GM23338 (cell line): ENCODE measurements at regions not wholly inside any gene's neighbourhood (a gene's known extent, or its start where the extent isn't known, plus 50 kb on each side); places are given as distances from the start of the nearest gene placed in this dataset.

Experiments
- ATAC-seq: fragments of 200-7000 bp; cut with Tn5 transposase; 3 replicates; pipeline ENCODE4 v1.9.1; 2020
- DNase-seq: peaks from one replicate; pipeline ENCODE4 v3.0.0-alpha.2; 2015; ENCODE audit warnings: low spot score
- H2AFZ ChIP-seq: fragments of 200-600 bp; sonication (generic); 2 replicates; pipeline ENCODE4 v1.8.0; 2016; ENCODE audit warnings: antibody characterized with exemption, mild to moderate bottlenecking, moderate library complexity
- H3F3A ChIP-seq: fragments of 200-600 bp; sonication (generic); replicated peaks from 2 replicates; pipeline ENCODE4 v1.8.0; 2017; ENCODE audit warnings: antibody characterized with exemption, mixed run types, low read depth
- H3K27ac ChIP-seq: fragments of 200-600 bp; sonication (generic); 2 replicates; pipeline ENCODE4 v1.6.1; 2016; ENCODE audit warnings: low read depth
- H3K27me3 ChIP-seq: fragments of 200-600 bp; sonication (generic); 2 replicates; pipeline ENCODE4 v1.8.0; 2016; ENCODE audit warnings: mild to moderate bottlenecking, mixed run types, moderate library complexity; ENCODE audit not compliant: insufficient read depth
- H3K36me3 ChIP-seq: fragments of 200-600 bp; sonication (generic); 2 replicates; pipeline ENCODE4 v1.8.0; 2016; ENCODE audit warnings: mild to moderate bottlenecking; ENCODE audit not compliant: insufficient read depth
- H3K4me1 ChIP-seq: fragments of 200-600 bp; sonication (generic); 2 replicates; pipeline ENCODE4 v1.8.0; 2016; ENCODE audit warnings: mild to moderate bottlenecking, moderate library complexity; ENCODE audit not compliant: insufficient read depth
- H3K4me2 ChIP-seq: fragments of 200-600 bp; sonication (generic); 2 replicates; pipeline ENCODE4 v1.7.1; 2017; ENCODE audit warnings: mixed run types
- H3K4me3 ChIP-seq: fragments of 200-600 bp; sonication (generic); 2 replicates; pipeline ENCODE4 v1.6.1; 2016; ENCODE audit warnings: mixed run types
- H3K79me2 ChIP-seq: fragments of 200-600 bp; sonication (generic); replicated peaks from 2 replicates; pipeline ENCODE4 v1.8.0; 2017; ENCODE audit warnings: mild to moderate bottlenecking; ENCODE audit not compliant: insufficient read depth
- H3K9me2 ChIP-seq: fragments of 200-600 bp; sonication (generic); 2 replicates; pipeline ENCODE4 v1.8.0; 2017; ENCODE audit not compliant: insufficient read depth
- H4K20me1 ChIP-seq: fragments of 200-600 bp; sonication (generic); replicated peaks from 2 replicates; pipeline ENCODE4 v1.8.0; 2017; ENCODE audit warnings: mild to moderate bottlenecking; ENCODE audit not compliant: insufficient read depth
- H3K27ac Mint-ChIP-seq: 2 replicates; pipeline ENCODE4 v1.8.0; 2020; ENCODE audit warnings: inconsistent platforms, mild to moderate bottlenecking, moderate library complexity, mixed read lengths
- H3K27me3 Mint-ChIP-seq: 3 replicates; pipeline ENCODE4 v1.8.0; 2022; ENCODE audit warnings: low read depth, mild to moderate bottlenecking, moderate library complexity, mixed read lengths, inconsistent platforms; ENCODE audit not compliant: insufficient read depth, poor library complexity
- H3K36me3 Mint-ChIP-seq: 3 replicates; pipeline ENCODE4 v1.8.0; 2021; ENCODE audit warnings: low read depth, mild to moderate bottlenecking, inconsistent platforms, moderate library complexity, mixed read lengths
- H3K4me1 Mint-ChIP-seq: 3 replicates; pipeline ENCODE4 v1.8.0; 2020; ENCODE audit warnings: mild to moderate bottlenecking, inconsistent platforms, mixed read lengths
- H3K4me3 Mint-ChIP-seq: 3 replicates; pipeline ENCODE4 v1.8.0; 2021; ENCODE audit warnings: moderate library complexity, mild to moderate bottlenecking, inconsistent platforms, mixed read lengths
- H3K9me3 Mint-ChIP-seq: 3 replicates; pipeline ENCODE4 v1.8.0; 2020; ENCODE audit warnings: moderate library complexity, mild to moderate bottlenecking, inconsistent platforms, mixed read lengths
- CTCF ChIP-seq, 2 experiments: fragments of 200-600 bp in 1 of 2; sonication (generic) in 1 of 2; conservative IDR thresholded peaks; 2 replicates each; pipeline versions ENCODE4 v1.5.1 to v1.6.1; 2016 to 2017; ENCODE audit warnings: antibody characterized with exemption in 2 of 2, low read depth in 2 of 2, mild to moderate bottlenecking in 2 of 2, moderate library complexity in 1 of 2
- ETS1 ChIP-seq: IDR thresholded peaks from 2 replicates; pipeline ENCODE4 v1.6.1; 2016; ENCODE audit warnings: antibody characterized with exemption
- EZH2 ChIP-seq: fragments of 200-600 bp; sonication (generic); IDR thresholded peaks from one replicate; pipeline ENCODE4 v1.8.0; 2017; ENCODE audit warnings: antibody characterized with exemption, mild to moderate bottlenecking, low read depth; ENCODE audit not compliant: unreplicated experiment
- JUNB ChIP-seq: IDR thresholded peaks from one replicate; pipeline ENCODE4 v1.6.1; 2016; ENCODE audit warnings: antibody characterized with exemption; ENCODE audit not compliant: unreplicated experiment
- NANOG ChIP-seq: IDR thresholded peaks from 2 replicates; pipeline ENCODE4 v1.6.1; 2016; ENCODE audit warnings: antibody characterized with exemption, borderline replicate concordance
- POLR2AphosphoS5 ChIP-seq: IDR thresholded peaks from 2 replicates; pipeline ENCODE4 v1.6.1; 2016; ENCODE audit warnings: antibody characterized with exemption, low read depth
- REST ChIP-seq: IDR thresholded peaks from one replicate; pipeline ENCODE4 v1.6.1; 2018; ENCODE audit warnings: antibody characterized with exemption; ENCODE audit not compliant: unreplicated experiment
- STAT1 ChIP-seq: IDR thresholded peaks from one replicate; pipeline ENCODE4 v1.6.1; 2016; ENCODE audit warnings: antibody characterized with exemption; ENCODE audit not compliant: unreplicated experiment
- ZNF114 ChIP-seq: fragments of 250-450 bp; sonication (Bioruptor Pico); IDR thresholded peaks from 2 replicates; pipeline ENCODE4 v1.5.0; 2020; ENCODE audit warnings: mild to moderate bottlenecking, moderate library complexity
- ZNF462 ChIP-seq: fragments of 250-450 bp; sonication (Bioruptor Pico); IDR thresholded peaks from 2 replicates; pipeline ENCODE4 v1.5.0; 2020; ENCODE audit warnings: mild to moderate bottlenecking, moderate library complexity

GRCh38 chr4:183589461-183590099 is 69.4 kb downstream of the RWDD4 start:
- Histone ChIP-seq H3K36me3 (no peaks in the 10 kb centered on the region), H3K27ac (no peak overlapping the region), H2AFZ (0 out of 2 replicates have a peak overlapping the region, but pooled peaks have one; percentile 32), H4K20me1 (no peaks in the 10 kb centered on the region), H3K4me1 (no peaks in the 10 kb centered on the region), H3K4me2 (no peak overlapping the region), H3K9me2 (no peaks in the 10 kb centered on the region), H3K27me3 (no peaks in the 10 kb centered on the region), H3K79me2 (no peaks in the 10 kb centered on the region), H3F3A (no peaks in the 10 kb centered on the region), H3K4me3 (no peak overlapping the region)
- Mint-ChIP-seq H3K36me3 (peaks cover 5% of the 10 kb centered on the region; the same call in 2 of the 3 replicates), H3K4me3 (no peak overlapping the region), H3K27me3 (peaks cover 5% of the 10 kb centered on the region), H3K9me3 (peaks cover 19% of the 10 kb centered on the region), H3K27ac (no peak overlapping the region), H3K4me1 (no peaks in the 10 kb centered on the region)
- ATAC-seq (no peak), DNase-seq (no peak)
- TF ChIP-seq EZH2 (no peak), REST (no peak), JUNB (no peak), CTCF (conservative IDR thresholded peaks at IDR 0.05; ENCODE audit: low read depth in 2 of 2) (no peak), ZNF114 (CRISPR knock-in tag) (no peak), ZNF462 (CRISPR knock-in tag) (no peak), ETS1 (no peak), NANOG (no peak), STAT1 (no peak), POLR2AphosphoS5 (no peak)
